HG02642 (cell line): ENCODE measurements at regions not wholly inside any gene's neighbourhood (a gene's known extent, or its start where the extent isn't known, plus 50 kb on each side); places are given as distances from the start of the nearest gene placed in this dataset.

Source experiments
- ATAC-seq: cut with Tn5 transposase; IDR thresholded peaks from one replicate; pipeline ENCODE4 v1.9.1; 2021; ENCODE audit warnings: mild to moderate bottlenecking; ENCODE audit not compliant: unreplicated experiment, poor library complexity

- ATAC-seq: no peak
Observed at GRCh38 chr2:209322905-209323512, 100.8 kb upstream of the MAP2 start.

- ATAC-seq: no peak
Observed at GRCh38 chr2:209323738-209324137, 100.1 kb upstream of the MAP2 start.

GRCh38 chr2:209324281-209324680 is 99.6 kb upstream of the MAP2 start:
- no peak for ATAC-seq

GRCh38 chr2:209331291-209331844 is 92.5 kb upstream of the MAP2 start:
- ATAC-seq: no peak

- ATAC-seq: peak; percentile 87
Observed at GRCh38 chr2:209334188-209335017, 89.4 kb upstream of the MAP2 start.

- ATAC-seq: no peak
Observed at GRCh38 chr2:209340522-209340921, 83.3 kb upstream of the MAP2 start.

GRCh38 chr2:209344349-209344748 is 79.5 kb upstream of the MAP2 start:
- no peak for ATAC-seq

- no peak for ATAC-seq
Observed at GRCh38 chr2:209348433-209348832, 75.4 kb upstream of the MAP2 start.

- ATAC-seq: no peak
Observed at GRCh38 chr2:209351636-209352035, 72.2 kb upstream of the MAP2 start.

GRCh38 chr2:209358992-209359391 is 64.9 kb upstream of the MAP2 start:
- no peak for ATAC-seq

GRCh38 chr2:209367075-209367747 is 56.6 kb upstream of the MAP2 start:
- no peak for ATAC-seq

GRCh38 chr2:209368406-209368805 is 55.4 kb upstream of the MAP2 start:
- no peak for ATAC-seq

- ATAC-seq: peak; percentile 85
Observed at GRCh38 chr2:209368914-209369313, 54.9 kb upstream of the MAP2 start.

GRCh38 chr2:209369656-209370055 is 54.2 kb upstream of the MAP2 start:
- no peak for ATAC-seq

- ATAC-seq: no peak
Observed at GRCh38 chr2:209371407-209371806, 52.4 kb upstream of the MAP2 start.
